ENCODE measurements at regions not wholly inside any gene's neighbourhood (a gene's known extent, or its start where the extent isn't known, plus 50 kb on each side); places are given as distances from the start of the nearest gene placed in this dataset.
A peak's percentile ranks its signal among the peaks of the same experiment; 100 is the strongest.
"Not testable (repeated sequence)": the region's sequence is repeated elsewhere in the genome, so short reads cannot be mapped to it uniquely, and the experiment has no call there.

DNA sequence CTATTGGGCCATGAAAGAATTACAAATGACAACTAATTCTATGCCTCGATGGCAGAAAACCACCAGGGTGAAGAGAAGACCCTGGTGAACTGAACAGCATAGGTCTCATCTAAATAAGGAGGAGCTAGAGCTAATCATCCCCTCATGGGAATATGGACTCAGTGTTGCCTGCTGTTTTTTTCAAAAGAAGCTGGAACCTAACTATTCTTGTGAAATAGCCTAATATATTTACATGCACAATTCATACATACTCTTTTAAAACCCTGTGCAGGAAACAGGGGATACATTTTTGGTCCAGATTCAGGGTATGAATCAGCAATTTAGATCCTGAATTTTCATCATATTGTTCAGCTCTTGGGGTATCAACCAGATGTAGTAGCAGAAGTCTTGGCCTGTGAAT lies 560.6 kb downstream of the TOX3 start:
- DNase-seq (ENCODE audit: low spot score in 2 of 2), result no peak
- intact Hi-C loops (cut with DNase I; ENCODE audit: low total_unique reads), result no loop called here
- TF ChIP-seq POLR2AphosphoS5 (IDR thresholded peaks at IDR 0.05) (no peak), POLR2A (IDR thresholded peaks at IDR 0.05) (no peak)
- TF ChIP-seq, protein P1, sequence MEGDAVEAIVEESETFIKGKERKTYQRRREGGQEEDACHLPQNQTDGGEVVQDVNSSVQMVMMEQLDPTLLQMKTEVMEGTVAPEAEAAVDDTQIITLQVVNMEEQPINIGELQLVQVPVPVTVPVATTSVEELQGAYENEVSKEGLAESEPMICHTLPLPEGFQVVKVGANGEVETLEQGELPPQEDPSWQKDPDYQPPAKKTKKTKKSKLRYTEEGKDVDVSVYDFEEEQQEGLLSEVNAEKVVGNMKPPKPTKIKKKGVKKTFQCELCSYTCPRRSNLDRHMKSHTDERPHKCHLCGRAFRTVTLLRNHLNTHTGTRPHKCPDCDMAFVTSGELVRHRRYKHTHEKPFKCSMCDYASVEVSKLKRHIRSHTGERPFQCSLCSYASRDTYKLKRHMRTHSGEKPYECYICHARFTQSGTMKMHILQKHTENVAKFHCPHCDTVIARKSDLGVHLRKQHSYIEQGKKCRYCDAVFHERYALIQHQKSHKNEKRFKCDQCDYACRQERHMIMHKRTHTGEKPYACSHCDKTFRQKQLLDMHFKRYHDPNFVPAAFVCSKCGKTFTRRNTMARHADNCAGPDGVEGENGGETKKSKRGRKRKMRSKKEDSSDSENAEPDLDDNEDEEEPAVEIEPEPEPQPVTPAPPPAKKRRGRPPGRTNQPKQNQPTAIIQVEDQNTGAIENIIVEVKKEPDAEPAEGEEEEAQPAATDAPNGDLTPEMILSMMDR (IDR thresholded peaks at IDR 0.05), result no peak
- H3K27me3 ChIP-seq, result peaks cover 0 to 4% of the 10 kb centered on the region in 2 donors
- no peak overlapping the region for H3K27ac ChIP-seq
- no peaks in the 10 kb centered on the region for H3K36me3 ChIP-seq
- no peaks in the 10 kb centered on the region for H3K4me1 ChIP-seq
- H3K9me3 ChIP-seq, result no peaks in the 10 kb centered on the region
- no peak overlapping the region for H3K4me3 ChIP-seq

DNA sequence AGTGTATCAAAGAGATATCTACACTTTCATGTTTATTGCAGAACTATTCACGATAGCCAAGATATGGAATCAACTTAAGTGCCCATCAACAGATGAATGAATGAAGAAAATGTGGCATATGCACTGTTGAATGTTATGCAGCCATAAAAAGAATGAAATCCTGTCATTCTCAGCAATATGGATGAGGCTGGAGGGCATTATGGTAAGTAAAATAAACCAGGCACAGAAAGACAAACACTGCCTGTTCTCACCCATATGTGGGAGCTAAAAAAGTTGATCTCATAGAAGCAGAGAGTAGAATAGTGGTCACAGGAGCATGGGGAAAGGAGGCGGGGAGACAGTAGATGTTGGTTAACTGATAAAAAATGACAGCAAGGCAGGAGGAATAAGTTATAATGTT lies 561.8 kb downstream of the TOX3 start:
- TF ChIP-seq, protein P1 (IDR thresholded peaks at IDR 0.05), result no peak
- no peak for TF ChIP-seq POLR2AphosphoS5 (IDR thresholded peaks at IDR 0.05)
- TF ChIP-seq POLR2A (IDR thresholded peaks at IDR 0.05), result no peak
- Histone ChIP-seq H3K36me3 (no peaks in the 10 kb centered on the region), H3K4me1 (no peaks in the 10 kb centered on the region), H3K27me3 (peaks cover 0 to 4% of the 10 kb centered on the region in 2 donors), H3K9me3 (no peaks in the 10 kb centered on the region), H3K4me3 (no peak overlapping the region), H3K27ac (no peak overlapping the region)
- intact Hi-C loops (cut with DNase I; ENCODE audit: low total_unique reads), result no loop called here
- DNase-seq (ENCODE audit: low spot score in 2 of 2), result no peak

DNA sequence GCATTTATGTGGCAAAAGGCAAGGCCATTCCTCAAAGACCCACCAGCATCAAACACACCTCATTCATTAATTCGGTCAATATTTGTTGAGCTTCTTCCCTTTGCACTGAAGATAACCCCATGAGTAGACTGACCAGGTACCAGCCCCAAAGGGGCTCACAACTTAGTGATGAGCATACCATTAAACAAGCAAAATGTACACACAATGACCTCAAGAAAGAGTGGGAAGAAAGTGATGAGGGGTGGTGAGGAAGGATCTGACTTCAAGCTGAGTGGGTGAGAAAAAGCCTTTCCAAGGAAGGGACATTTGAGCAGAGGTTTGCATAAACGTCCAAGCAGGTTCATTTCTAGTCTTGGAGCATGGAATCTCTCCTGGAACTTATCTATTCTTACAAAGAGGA lies 562.5 kb downstream of the TOX3 start:
- intact Hi-C loops (cut with DNase I; ENCODE audit: low total_unique reads), result no loop called here

DNA sequence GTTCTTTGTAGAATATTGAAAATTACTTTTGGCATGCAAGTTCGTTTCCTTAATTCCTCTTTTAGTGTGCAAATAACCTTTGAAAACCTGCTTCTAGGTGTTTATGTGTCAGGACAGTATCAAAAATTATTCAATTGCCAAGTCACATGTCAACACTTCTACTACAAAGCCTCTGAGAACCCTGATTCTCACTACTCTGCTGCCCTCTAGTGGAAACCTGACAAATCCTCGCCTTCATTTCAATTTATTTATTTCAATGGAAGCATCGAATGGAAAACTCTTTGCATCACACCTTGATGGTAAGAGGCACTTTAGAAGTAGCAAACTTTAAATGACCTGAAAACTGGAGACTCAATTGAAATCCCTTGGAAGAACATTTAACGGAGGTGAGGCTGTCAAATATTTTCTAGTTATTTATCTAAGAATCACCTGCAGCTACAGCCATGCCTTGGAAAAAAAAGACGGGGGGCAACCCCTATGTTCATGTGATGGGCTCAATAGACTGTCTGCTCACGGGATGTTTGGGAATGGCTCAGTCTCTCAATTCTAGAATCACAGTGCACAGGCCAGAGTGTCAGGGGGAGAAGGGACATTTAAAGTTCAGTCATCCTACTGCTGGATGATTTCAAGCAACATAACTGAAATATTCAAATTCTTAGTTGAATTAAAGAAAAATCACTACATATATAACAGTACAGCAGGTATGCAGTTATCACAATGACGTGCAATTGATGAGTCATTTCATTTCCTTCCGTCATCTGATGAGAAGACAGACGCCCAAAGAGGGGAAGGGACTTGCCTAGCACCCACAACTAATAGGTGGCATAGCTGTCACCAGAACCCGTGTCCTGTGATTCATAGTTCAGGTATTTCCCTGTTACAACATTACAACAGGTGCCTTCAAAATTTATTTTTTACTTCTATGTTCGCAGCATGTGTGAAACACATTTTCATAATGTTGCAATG lies 563.9 kb downstream of the TOX3 start:
- H3K9me3 ChIP-seq, result no peaks in the 10 kb centered on the region
- H3K27ac ChIP-seq, result no peak overlapping the region
- DNase-seq (ENCODE audit: low spot score in 2 of 2), result no peak
- no peaks in the 10 kb centered on the region for H3K36me3 ChIP-seq
- no peaks in the 10 kb centered on the region for H3K4me1 ChIP-seq
- TF ChIP-seq, protein P1 (IDR thresholded peaks at IDR 0.05), result peak; percentile 30 to 64 (median 61)
- TF ChIP-seq POLR2A (IDR thresholded peaks at IDR 0.05), result no peak
- intact Hi-C loops (cut with DNase I; ENCODE audit: low total_unique reads), result no loop called here
- peaks cover 0 to 4% of the 10 kb centered on the region in 2 donors for H3K27me3 ChIP-seq
- no peak overlapping the region for H3K4me3 ChIP-seq

More for the DNA sequence above, 562.5 kb downstream of the TOX3 start:
- TF ChIP-seq POLR2A (IDR thresholded peaks at IDR 0.05) (no peak), POLR2AphosphoS5 (IDR thresholded peaks at IDR 0.05) (no peak)
- TF ChIP-seq, protein P1 (IDR thresholded peaks at IDR 0.05), result no peak
- DNase-seq (ENCODE audit: low spot score in 2 of 2), result no peak
- Histone ChIP-seq H3K4me3 (no peak overlapping the region), H3K27me3 (peaks cover 0 to 4% of the 10 kb centered on the region in 2 donors), H3K4me1 (no peaks in the 10 kb centered on the region), H3K9me3 (no peaks in the 10 kb centered on the region), H3K27ac (no peak overlapping the region), H3K36me3 (no peaks in the 10 kb centered on the region)

DNA sequence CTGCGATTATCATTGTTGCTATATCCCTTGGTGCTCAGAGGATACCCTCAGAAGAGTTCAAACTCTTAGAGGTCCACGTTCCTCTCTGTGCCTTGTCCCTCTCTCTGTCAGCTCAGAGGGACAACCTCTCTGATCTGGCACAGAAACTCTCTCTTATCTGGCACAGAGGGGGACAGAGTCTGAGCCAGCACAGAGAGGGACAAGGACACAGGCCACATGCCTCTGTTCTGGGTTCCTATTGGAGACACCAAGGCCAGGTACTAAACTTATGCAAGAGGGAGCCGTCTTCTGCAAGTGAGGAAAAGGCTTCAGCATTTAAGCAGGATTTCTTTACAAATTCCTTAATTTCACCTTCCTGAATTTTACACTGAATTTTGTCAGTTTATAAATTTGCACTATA lies 565.2 kb downstream of the TOX3 start:
- TF ChIP-seq, protein P1 (IDR thresholded peaks at IDR 0.05), result no peak
- no peak for TF ChIP-seq POLR2AphosphoS5 (IDR thresholded peaks at IDR 0.05)
- TF ChIP-seq POLR2A (IDR thresholded peaks at IDR 0.05), result no peak
- H3K27me3 ChIP-seq, result peaks cover 0 to 4% of the 10 kb centered on the region in 2 donors
- intact Hi-C loops (cut with DNase I; ENCODE audit: low total_unique reads), result no loop called here
- no peak for DNase-seq (ENCODE audit: low spot score in 2 of 2)
- no peaks in the 10 kb centered on the region for H3K36me3 ChIP-seq
- H3K27ac ChIP-seq, result no peak overlapping the region
- no peaks in the 10 kb centered on the region for H3K9me3 ChIP-seq
- H3K4me3 ChIP-seq, result no peak overlapping the region
- H3K4me1 ChIP-seq, result no peaks in the 10 kb centered on the region

DNA sequence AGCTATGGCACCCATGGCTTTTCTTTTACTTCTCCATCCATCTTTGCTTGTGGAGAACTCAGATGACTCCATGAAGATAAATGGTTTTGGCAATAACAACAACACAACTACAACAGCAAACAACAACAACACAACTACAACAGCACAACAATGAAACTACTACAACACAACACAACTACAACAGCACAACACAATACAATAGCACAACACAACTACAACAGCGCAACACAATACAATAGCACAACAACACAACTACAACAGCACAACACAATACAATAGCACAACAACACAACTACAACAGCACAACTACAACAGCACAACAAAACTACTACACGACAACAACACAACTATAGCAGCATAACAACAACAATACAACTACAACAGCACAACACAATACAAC lies 569.4 kb downstream of the TOX3 start:
- DNase-seq (ENCODE audit: low spot score in 2 of 2); H3K27ac ChIP-seq; H3K4me3 ChIP-seq; H3K36me3 ChIP-seq; H3K9me3 ChIP-seq; intact Hi-C loops (cut with DNase I; ENCODE audit: low total_unique reads); H3K27me3 ChIP-seq; H3K4me1 ChIP-seq: not testable (repeated sequence)

Measured in breast epithelium (tissue), 4 donors.